Skeletal muscle cell (primary cell): ENCODE measurements at regions not wholly inside any gene's neighbourhood (a gene's known extent, or its start where the extent isn't known, plus 50 kb on each side); places are given as distances from the start of the nearest gene placed in this dataset.
A peak's percentile ranks its signal among the peaks of the same experiment; 100 is the strongest.
"Not testable (repeated sequence)": the region's sequence is repeated elsewhere in the genome, so short reads cannot be mapped to it uniquely, and the experiment has no call there.

Source experiments
- DNase-seq: peaks from one replicate; pipeline ENCODE4 v3.0.0-alpha.2; 2010; ENCODE audit warnings: low read depth
- H3K4me3 ChIP-seq: 2 replicates; pipeline ENCODE4 v1.5.1; 2011; ENCODE audit warnings: low read depth, mild to moderate bottlenecking, control low read depth, low read length, moderate library complexity

DNA sequence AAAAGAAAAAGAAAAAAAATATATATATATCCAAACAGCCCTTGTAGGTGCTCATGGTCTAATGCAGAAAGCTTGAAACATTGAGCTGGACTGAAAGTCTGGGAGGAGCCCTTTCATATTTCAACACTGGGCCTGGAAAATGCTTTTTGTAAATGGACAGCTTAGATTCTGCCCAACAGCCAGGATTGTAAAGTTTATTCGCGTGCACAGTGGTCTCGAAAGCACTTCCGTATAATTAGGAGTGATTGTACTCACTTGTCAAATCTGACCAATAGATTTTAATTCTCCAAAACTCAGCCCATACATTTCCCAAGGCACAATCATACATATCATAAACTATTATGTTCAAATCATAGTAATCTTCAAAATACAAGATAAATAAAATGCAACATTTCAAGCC lies 260.1 kb downstream of the COL4A1 start:
- DNase-seq = no peak
- H3K4me3 ChIP-seq = no peak overlapping the region

DNA sequence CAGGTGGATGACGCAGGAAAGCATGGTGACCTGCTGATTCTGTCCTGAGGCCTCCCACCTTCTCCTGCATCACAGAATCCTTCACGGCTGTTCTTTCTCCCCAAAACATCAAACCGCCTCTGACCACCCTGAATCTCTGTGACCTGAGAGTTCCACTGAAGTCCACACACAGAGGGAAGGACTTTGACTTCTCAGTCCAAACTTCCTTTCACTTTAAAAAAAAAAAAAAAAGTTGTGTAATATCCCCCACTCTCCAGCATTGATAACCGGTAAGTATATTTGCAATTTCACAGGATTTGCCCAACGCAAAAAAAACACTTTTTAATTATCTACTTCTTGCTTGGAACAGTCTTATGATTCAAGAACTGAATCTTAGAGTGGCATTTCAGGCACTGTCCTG lies 259.5 kb upstream of the IRS2 start:
- DNase-seq = no peak
- no peak overlapping the region for H3K4me3 ChIP-seq

DNA sequence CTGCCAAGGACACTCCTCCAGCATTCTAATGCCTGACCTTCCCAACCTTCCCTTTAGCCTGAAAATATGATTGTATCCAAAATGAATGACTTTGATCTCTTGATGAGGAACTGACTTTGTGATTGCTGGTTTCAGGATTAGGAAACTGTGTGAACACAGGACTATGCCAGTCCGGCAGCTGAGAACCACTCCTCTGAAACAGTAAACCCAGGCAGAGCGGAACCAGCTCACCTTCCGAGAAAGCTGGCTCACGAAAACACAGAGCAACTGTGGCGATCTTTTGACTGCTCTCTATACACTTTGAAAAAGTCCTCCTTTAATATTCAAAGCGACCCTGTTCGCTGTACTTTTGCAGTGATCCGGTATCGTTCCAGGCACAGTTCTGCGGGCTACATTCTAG lies 258.8 kb upstream of the IRS2 start:
- no peak overlapping the region for H3K4me3 ChIP-seq
- no peak for DNase-seq

DNA sequence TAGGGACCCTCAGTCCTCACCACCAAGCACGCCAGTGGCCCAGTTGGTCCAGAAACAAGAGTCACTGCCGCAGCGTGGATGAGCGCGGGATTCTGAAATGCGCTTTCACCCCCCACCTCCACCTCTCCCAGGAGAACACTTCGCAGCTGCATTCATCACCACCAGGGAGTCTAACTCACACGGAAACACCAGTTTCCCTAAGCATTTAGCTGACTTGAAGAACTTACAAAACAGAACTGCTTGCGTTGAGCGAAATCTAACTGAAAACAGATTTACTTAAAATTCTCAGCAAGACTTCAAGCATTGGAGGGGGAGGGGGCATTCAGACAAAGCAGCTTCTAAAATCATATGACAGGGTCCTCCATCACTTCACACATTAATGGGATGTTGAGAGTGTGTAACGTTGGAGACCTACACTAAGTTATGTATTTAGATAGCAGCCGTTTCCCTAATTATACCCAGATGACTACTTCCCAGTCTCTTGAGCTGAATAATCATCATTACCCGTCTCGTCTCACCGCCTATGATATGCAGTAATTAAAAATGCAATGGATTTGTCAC lies 258.2 kb upstream of the IRS2 start:
- peak overlapping the region; percentile 2 for H3K4me3 ChIP-seq
- DNase-seq = peak; percentile 73

DNA sequence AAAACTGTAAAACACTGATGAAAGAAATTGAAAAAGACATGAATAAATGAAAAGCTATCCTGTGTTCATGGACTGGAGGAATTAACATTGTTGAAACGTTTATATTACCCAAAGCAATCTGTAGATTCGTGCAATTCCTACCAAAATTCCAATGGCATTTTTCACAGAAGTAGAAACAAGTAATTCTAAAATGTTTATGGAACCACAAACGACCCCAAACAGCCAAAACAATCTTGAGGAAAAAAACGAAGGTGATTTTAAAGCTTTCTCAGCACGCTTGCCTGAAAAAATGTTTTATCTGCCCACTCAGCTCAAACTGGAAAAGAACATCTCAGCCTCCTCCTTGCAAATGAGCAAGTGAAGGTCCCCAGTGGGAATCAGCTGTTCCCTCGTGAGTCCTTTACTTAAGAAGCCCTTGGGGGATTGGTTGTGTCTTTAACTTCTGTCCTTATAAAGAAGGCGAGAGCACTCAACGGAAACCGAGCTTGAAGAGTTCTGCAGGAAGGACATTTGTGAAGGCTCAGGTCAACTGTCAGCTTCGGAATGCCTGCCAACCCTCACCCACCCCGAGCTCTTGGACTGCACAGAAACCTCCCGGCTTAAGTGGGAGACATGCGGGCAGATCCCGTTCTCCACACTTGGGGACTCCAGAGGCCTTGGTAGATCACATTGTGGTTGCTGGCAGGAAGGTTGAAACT lies 256.0 kb upstream of the IRS2 start:
- no peak overlapping the region for H3K4me3 ChIP-seq
- no peak for DNase-seq

DNA sequence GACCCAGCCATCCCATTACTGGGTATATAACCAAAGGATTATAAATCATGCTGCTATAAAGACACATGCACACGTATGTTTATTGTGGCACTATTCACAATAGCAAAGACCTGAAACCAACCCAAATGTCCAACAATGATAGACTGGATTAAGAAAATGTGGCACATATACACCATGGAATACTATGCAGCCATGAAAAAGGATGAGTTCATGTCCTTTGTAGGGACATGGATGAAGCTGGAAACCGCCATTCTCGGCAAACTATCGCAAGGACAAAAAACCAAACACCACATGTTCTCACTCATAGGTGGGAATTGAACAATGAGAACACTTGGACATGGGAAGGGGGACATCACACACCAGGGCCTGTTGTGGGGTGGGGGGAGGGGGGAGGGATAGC lies 255.3 kb upstream of the IRS2 start:
- not testable (repeated sequence) for DNase-seq, H3K4me3 ChIP-seq

DNA sequence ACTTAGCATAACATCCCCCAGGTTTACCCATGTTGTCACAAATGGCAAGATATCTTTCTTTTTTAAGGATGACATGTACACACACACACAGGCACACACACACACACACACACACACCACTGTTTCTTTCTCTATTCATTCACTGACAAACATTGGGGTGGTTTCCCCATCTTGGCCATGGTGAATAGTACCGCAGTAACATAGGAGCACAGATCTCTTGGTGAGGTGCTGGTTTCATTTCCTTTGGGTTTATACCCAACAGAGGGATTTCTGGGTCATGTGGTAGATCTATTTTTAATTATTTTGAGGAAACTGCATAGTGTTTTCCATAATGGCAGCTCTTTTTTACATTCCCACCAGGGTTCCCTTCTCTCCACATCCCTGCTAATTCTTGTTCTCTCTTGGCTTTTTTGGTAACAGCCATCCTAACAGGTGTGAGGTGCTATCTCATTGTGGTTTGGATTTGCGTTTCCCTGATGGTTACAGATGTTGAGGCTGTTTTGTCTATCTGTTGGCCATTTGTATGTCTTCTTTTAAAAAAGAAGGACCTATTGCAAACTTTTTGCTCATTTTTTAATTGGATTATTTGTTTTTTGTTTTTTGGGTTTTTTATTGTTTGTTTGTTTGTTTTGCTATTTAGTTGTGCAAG lies 251.7 kb upstream of the IRS2 start:
- H3K4me3 ChIP-seq = no peak overlapping the region

DNA sequence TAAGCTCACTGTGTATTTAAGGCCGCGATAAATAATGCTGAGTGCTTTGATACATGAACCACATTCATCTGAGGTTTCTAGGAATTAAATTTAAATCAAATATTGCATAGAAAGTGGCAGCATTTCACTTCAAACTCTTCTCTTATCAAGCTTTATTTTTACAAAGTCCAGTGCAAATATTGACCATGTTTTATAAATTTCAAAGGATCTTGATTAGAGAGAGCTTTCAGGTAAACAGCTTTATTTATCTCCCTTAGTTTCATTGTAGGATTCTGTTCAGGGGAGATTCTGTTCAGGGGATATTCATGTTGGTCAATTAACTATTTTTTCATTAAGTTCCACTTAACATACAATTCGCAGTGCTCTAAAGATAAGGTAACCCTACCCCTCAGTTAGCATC lies 249.7 kb upstream of the IRS2 start:
- H3K4me3 ChIP-seq = no peak overlapping the region
- no peak for DNase-seq

More for the DNA sequence above, 251.7 kb upstream of the IRS2 start:
- no peak for DNase-seq

DNA sequence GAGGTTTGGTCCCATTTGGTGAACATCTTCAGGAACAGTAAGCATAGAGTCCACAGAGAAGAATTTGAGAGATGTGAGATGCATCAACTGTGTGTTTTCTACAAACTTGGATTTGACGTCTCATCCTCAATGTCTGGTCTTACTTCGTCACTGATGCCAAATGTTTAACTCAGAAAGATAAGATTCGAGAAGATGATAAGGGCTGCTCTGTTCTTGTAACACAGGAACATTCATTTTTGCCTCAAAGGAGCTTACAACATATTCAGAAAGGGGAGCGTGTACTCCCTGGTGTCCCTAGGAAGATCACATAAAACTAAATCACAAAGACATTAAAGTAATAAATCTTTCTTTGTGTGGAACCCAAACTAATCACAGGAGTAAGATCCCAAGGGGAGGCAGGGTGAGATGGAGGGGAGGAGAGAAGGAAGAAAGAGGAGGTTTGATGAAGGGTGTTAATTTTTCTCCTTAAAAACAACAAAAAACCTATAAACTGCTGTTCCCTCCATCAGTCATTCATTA lies 247.7 kb upstream of the IRS2 start:
- no peak overlapping the region for H3K4me3 ChIP-seq
- no peak for DNase-seq

DNA sequence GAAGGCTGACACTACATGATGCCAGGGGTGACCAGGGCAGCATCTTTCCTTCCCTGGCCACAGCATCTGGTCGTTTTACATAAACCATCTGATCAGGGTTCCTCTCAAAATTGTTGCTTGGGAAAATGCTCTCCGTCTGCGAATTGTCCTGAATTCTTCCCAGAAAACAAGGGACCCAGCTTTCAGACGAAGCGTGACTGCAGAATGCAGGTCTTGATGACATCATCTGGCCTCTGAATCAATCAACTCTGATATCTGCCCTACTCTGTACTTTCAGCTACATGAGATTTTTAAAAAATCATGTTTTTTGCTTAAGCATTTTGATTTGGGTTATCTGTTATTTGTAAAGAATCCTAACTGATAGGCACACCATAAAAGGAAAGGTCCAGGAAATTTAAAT lies 246.6 kb upstream of the IRS2 start:
- no peak for DNase-seq
- no peak overlapping the region for H3K4me3 ChIP-seq

DNA sequence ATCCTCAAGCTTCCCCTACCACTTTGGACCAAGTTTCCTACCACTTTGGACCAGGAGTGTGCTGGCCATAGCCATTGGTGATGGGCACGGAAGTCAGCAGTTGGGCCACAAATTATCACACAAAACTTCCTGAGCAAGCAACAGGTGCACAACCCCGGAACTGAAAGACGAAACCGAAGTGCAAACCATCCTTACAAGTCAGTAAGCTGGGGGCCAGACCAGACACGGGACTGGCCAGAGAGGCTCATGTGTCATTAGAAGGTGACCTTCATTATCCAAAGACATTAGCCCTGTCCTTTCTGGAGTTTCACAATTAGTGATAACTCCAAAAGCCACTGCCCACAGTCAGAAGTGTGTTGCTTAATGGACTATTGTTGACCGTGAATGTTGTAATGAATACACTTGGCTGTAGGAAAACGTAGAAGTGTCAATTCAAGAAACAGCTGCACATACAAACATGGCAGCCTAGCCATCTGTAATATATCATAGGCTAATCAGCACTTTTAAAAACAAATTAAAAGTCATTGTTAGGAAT lies 244.1 kb upstream of the IRS2 start:
- no peak for DNase-seq
- no peak overlapping the region for H3K4me3 ChIP-seq

DNA sequence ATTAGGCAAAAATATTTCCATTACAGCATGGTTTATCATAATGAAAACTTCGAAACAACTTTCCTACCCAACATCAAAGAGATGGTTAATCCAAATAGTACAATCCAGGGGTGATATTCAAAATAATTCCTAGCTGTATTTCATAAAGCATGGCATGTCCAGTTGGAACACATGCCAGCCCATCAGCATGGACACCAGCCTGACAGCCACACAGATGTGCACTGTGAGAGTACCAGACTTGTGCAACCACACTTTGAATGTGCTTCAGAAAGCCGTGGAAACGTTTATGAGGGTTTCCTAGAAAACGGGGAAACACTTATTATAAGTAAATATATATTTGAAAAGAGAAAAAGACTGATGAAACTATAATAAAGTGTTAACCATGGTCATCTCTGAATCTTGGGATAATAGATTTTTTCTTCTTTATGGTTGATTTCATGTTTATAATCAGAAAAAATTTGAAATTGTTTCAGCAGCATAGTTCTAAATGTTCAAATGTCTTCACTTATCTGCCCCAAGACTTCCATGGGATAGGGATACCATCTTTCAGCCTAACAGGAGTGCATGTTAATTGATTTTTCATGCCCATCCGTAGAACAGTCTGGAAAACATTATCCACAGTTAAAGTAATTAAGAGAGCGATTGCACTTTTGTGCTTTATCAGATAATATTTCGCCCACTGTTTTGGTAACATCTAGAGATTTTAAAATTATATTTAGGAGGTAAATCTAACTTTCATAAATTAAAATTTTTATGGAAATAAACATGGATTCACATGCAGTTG lies 242.6 kb upstream of the IRS2 start:
- no peak for DNase-seq
- no peak overlapping the region for H3K4me3 ChIP-seq

DNA sequence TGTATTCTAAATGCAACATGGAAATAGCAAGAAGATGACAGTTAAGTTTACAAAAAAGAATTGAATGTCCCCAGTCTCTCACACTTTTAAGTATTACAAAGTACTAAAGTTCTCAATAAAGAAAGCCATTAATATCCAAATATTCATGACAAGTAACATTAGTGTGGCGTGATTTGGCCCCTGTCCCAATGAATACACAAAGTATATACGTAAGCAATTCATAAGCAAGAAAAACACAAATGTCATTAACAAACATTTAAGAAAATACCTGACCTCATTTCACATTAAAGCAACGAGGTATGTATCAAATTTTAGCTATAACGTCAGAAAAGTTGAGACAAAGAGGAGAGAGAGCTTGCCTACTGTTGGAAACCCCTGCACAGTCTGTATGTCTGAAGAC lies 241.9 kb upstream of the IRS2 start:
- DNase-seq = no peak
- H3K4me3 ChIP-seq = no peak overlapping the region

DNA sequence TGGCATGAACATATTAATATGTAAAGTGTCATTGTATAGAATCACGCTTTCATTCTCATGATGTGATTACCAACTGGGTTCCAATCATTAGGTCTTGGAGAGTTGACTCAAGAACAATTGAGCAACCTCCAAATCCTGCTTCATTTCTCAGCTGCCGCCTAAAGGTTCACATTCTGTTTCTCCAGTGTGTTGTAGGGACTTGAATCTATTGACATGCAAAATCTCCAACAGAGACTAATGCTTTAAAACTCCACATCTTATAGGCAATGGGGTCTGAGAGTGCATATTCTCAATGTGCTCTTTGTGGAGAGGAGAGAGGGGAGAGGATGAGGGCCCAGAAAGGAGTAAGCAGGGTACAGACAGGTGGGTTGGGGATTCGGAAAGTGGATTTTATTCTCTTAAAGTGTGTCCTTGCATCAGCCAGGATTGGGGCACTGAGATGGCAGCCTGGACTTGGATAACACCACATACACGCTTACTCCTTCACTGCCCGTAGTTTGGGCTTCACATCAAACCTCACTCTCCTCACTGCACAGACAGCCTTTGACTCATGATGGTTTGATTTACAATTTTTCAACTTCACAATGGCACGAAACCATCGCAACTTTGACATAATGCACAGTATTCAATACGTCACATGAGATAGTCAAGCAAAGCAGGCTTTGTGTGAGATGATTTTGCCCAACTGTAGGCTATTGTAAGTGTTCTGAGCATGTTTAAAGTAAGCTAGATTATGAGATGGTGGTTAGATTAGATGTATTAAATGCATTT lies 241.3 kb upstream of the IRS2 start:
- no peak overlapping the region for H3K4me3 ChIP-seq
- DNase-seq = no peak

DNA sequence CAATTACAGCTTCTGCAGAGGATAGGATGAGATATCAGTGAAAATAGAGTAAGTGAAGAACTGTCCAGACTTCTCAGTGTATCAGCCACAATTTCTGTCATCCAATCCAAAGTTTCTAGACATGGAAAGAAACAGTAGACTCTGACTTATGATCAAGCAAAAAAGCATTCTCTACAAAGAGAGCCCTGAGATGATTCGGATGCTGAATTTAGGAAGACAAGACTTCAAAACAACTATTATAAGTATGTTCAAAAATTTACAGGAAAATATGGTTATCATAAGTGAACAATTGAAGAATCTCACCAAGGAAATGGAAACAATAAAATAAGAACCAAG lies 238.2 kb upstream of the IRS2 start:
- H3K4me3 ChIP-seq = no peak overlapping the region

DNA sequence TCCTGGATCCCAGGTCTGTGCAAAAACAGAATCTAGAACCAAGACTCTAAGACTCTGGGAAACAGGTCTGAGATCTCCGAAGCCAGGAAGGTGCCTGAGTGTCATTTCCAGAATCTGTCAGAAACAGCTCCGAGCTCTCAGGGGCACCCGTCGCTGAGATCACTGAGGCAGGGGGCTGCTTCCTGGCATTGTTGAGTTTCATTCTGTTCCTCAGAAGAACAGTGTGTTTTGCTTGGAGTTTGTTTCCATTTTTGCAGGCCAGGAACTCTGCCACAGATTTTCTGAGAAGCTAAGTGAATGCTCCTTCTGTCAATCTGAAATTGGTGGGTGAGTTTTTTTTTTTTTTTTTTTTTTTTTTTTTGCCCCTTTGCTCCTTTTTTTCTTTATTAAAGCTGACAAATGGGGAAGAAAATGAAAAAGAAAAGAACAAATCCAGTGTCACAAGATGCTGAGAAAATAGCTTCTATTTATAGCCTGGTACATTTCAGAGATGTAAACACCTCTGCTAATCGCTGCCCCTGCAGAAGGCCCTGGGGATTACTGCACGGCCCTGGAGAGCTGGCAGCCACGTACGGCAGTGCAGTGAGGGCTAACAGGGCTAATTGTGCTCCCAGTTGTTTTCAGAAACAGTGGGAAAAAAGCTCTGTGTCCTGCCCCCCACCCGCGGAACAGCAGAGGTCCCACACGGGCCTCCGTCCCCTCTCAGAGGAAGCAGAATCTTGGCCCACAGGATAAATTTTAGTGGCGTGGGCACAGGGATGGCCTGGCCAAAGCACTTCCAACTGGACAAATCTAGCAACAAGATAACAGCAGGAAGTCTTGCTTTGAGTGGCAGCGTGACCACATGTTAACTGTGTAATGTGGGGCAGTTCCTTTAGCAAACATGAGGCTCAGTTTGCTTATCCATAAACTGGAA lies 237.6 kb upstream of the IRS2 start:
- H3K4me3 ChIP-seq = no peak overlapping the region
- DNase-seq = peak; percentile 64

More for the DNA sequence above, 238.2 kb upstream of the IRS2 start:
- no peak for DNase-seq

DNA sequence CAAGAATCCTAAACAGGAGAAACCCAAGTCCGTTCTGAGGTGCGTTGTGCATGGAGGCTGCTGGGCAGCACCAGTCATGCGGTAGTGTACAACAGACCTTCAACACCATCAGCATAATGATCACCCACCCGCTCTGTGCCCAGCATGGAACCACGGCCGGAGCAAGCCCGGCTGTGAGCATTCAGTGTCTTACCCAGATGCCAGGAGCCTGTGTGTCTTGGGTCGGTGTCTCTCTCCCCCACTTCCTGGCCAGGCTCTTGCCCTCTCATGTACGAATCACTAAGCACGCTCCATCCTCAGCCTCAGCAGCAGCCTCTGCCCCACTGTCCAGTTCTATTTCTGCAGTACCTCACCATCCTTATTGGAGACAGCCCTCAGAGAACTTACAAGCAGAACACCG lies 231.6 kb upstream of the IRS2 start:
- DNase-seq = no peak

DNA sequence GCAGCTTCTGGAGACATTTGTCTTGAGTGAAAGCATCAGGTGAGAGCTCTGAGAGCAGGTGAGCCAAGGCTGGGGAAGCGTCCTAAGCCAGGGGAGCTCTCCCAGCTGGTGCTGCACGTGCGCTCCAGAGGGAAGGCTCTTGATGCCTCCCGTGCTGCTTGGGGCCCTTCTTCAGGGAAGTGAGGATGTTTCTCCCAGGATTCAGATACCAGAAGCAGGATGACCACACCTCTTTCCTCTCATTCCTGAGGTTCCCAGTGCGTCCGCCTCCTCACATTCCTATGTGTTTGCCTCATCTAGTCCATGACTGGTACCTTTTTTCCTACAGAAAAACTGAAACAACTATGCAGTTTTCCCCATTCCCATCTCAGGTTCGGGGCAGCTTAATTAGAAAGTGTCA lies 231.0 kb upstream of the IRS2 start:
- peak; percentile 77 for DNase-seq
- no peak overlapping the region for H3K4me3 ChIP-seq

More for the DNA sequence above, 231.6 kb upstream of the IRS2 start:
- H3K4me3 ChIP-seq = no peak overlapping the region
